ENCODE measurements at regions not wholly inside any gene's neighbourhood (a gene's known extent, or its start where the extent isn't known, plus 50 kb on each side); places are given as distances from the start of the nearest gene placed in this dataset.

GRCh38 chr5:92459654-92460053 is 1076.5 kb upstream of the ARRDC3 start:
- DNase-seq: no peak

GRCh38 chr5:92455011-92455410 is 1071.9 kb upstream of the ARRDC3 start:
- DNase-seq: no peak

GRCh38 chr5:92444888-92445287 is 1061.8 kb upstream of the ARRDC3 start:
- no peak for DNase-seq

- no peak for DNase-seq
Observed at GRCh38 chr5:92435781-92436180, 1052.7 kb upstream of the ARRDC3 start.

GRCh38 chr5:92429646-92430045 is 1046.5 kb upstream of the ARRDC3 start:
- DNase-seq: no peak

- DNase-seq: no peak
Observed at GRCh38 chr5:92428415-92428814, 1045.3 kb upstream of the ARRDC3 start.

GRCh38 chr5:92424785-92425426 is 1041.8 kb upstream of the ARRDC3 start:
- no peak for DNase-seq

GRCh38 chr5:92421942-92422341 is 1038.8 kb upstream of the ARRDC3 start:
- no peak for DNase-seq

GRCh38 chr5:92421196-92421595 is 1038.1 kb upstream of the ARRDC3 start:
- DNase-seq: no peak

GRCh38 chr5:92419261-92419660 is 1036.1 kb upstream of the ARRDC3 start:
- no peak for DNase-seq

- DNase-seq: no peak
Observed at GRCh38 chr5:92418341-92418740, 1035.2 kb upstream of the ARRDC3 start.

- no peak for DNase-seq
Observed at GRCh38 chr5:92409134-92409533, 1026.0 kb upstream of the ARRDC3 start.

GRCh38 chr5:92402956-92403702 is 1020.0 kb upstream of the ARRDC3 start:
- DNase-seq: no peak

GRCh38 chr5:92402045-92402444 is 1018.9 kb upstream of the ARRDC3 start:
- no peak for DNase-seq

- no peak for DNase-seq
Observed at GRCh38 chr5:92401492-92401891, 1018.4 kb upstream of the ARRDC3 start.

- no peak for DNase-seq
Observed at GRCh38 chr5:92394936-92395335, 1011.8 kb upstream of the ARRDC3 start.

- DNase-seq: no peak
Observed at GRCh38 chr5:92390657-92391056, 1007.5 kb upstream of the ARRDC3 start.

- DNase-seq: no peak
Observed at GRCh38 chr5:92380069-92380770, 997.1 kb upstream of the ARRDC3 start.

- no peak for DNase-seq
Observed at GRCh38 chr5:92378966-92379611, 996.0 kb upstream of the ARRDC3 start.

- no peak for DNase-seq
Observed at GRCh38 chr5:92374859-92375258, 991.7 kb upstream of the ARRDC3 start.

- no peak for DNase-seq
Observed at GRCh38 chr5:92372766-92373165, 989.6 kb upstream of the ARRDC3 start.

GRCh38 chr5:92371889-92372235 is 988.7 kb upstream of the ARRDC3 start:
- DNase-seq: no peak

- DNase-seq: no peak
Observed at GRCh38 chr5:92371171-92371888, 988.2 kb upstream of the ARRDC3 start.
